Subcutaneous abdominal adipose tissue (tissue), 5 donors: ENCODE measurements at regions not wholly inside any gene's neighbourhood (a gene's known extent, or its start where the extent isn't known, plus 50 kb on each side); places are given as distances from the start of the nearest gene placed in this dataset.

Source experiments
- H3K27ac ChIP-seq: one replicate; pipeline ENCODE4 v1.7.0; 2013; ENCODE audit warnings: low read depth, mild to moderate bottlenecking, inconsistent platforms, low read length, moderate library complexity
- H3K27me3 ChIP-seq, 5 donors: one replicate each; pipeline ENCODE4 v1.7.0; 2013; ENCODE audit warnings: low read length in 5 of 5, inconsistent platforms in 1 of 5; ENCODE audit not compliant: control insufficient read depth in 5 of 5, insufficient read depth in 4 of 5
- H3K36me3 ChIP-seq, 5 donors: one replicate each; pipeline ENCODE4 v1.7.0; 2013; ENCODE audit warnings: low read length in 5 of 5; ENCODE audit not compliant: control insufficient read depth in 5 of 5, insufficient read depth in 5 of 5
- H3K4me1 ChIP-seq, 5 donors: one replicate each; pipeline ENCODE4 v1.7.0; 2013; ENCODE audit warnings: low read length in 5 of 5, mild to moderate bottlenecking in 3 of 5, moderate library complexity in 1 of 5; ENCODE audit not compliant: control insufficient read depth in 5 of 5, insufficient read depth in 5 of 5
- H3K4me3 ChIP-seq, 5 donors: one replicate each; pipeline ENCODE4 v1.7.0; 2013; ENCODE audit warnings: low read length in 5 of 5, low read depth in 1 of 5
- H3K9ac ChIP-seq, 5 donors: one replicate each; pipeline ENCODE4 v1.7.0; 2013; ENCODE audit warnings: low read length in 5 of 5, mild to moderate bottlenecking in 4 of 5, moderate library complexity in 3 of 5
- H3K9me3 ChIP-seq, 5 donors: one replicate each; pipeline ENCODE4 v1.7.0; 2013; ENCODE audit warnings: low read length in 5 of 5; ENCODE audit not compliant: control insufficient read depth in 5 of 5
- donor health status: healthy.
- donor health status: healthy.
- donor health status: healthy.
- donor health status: healthy.
- donor health status: healthy.

DNA sequence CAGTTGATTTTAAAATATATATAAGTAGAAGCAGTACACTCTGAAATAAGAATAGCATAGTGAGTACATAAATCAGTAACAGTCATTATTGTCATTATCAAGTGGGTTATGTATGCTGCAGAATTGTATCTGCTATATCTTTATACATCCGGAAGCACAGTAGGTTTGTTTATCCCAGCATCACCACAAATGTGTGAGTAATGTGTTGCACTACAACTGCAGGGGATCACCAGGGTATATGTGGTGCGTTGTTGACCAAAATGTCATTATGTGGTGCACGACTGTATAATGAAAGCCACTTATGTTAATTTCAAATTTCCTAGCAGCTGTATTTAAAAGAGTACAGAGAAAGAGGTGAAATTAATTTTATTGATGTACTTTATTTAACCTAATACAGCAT lies 87.7 kb upstream of the GADD45A start:
- H3K9ac ChIP-seq = no peak overlapping the region

DNA sequence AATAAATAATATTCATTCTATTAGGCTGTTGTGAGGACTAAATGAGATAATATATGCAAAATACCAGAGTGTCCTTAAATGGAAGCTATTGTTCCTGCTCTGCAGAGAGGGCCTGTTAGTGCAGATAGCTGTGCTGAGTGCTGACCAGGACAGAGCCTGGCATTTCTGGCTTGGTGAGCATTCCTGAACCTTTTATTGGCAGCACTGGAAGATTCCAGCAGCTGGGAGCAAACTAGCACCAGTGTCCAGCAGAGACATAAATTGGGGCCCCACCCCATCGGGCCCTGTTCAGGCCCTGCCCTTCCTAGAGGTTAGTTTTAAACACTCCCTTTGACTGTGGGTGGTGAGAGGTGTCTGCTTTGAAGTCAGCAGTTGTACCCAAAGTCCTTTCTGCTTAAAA lies 85.9 kb upstream of the GADD45A start:
- Histone ChIP-seq H3K27ac (no peak overlapping the region), H3K27me3 (no peaks in the 10 kb centered on the region), H3K4me1 (no peaks in the 10 kb centered on the region), H3K4me3 (no peak overlapping the region), H3K9ac (no peak overlapping the region), H3K9me3 (no peaks in the 10 kb centered on the region), H3K36me3 (no peaks in the 10 kb centered on the region)

More for the DNA sequence above, 87.7 kb upstream of the GADD45A start:
- Histone ChIP-seq H3K36me3 (no peaks in the 10 kb centered on the region), H3K27me3 (no peaks in the 10 kb centered on the region), H3K4me1 (no peaks in the 10 kb centered on the region), H3K27ac (no peak overlapping the region), H3K4me3 (no peak overlapping the region), H3K9me3 (no peaks in the 10 kb centered on the region)

DNA sequence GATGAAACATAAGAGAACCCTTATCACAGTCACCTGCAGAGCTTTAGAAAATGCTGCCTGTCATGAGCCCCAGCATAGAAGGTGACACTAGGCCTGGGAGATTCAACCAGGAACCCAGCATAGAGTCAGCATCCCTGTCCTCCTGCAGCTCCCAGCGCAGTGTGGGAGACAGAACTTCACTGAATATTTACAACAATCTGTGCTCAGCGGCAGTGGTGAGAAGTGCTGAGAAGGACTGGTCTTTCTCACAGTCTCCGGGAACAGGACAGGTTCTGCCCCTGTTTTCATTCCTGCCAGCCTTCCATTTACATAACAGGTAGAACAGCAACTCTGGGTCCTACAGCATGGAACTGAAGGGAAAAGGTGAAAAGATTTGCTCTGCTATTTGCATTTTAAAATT lies 83.5 kb upstream of the GADD45A start:
- H3K4me3 ChIP-seq = no peak overlapping the region
- H3K9me3 ChIP-seq = no peaks in the 10 kb centered on the region
- H3K36me3 ChIP-seq = no peaks in the 10 kb centered on the region
- no peak overlapping the region for H3K27ac ChIP-seq
- no peaks in the 10 kb centered on the region for H3K4me1 ChIP-seq
- H3K9ac ChIP-seq = no peak overlapping the region
- H3K27me3 ChIP-seq = no peaks in the 10 kb centered on the region

DNA sequence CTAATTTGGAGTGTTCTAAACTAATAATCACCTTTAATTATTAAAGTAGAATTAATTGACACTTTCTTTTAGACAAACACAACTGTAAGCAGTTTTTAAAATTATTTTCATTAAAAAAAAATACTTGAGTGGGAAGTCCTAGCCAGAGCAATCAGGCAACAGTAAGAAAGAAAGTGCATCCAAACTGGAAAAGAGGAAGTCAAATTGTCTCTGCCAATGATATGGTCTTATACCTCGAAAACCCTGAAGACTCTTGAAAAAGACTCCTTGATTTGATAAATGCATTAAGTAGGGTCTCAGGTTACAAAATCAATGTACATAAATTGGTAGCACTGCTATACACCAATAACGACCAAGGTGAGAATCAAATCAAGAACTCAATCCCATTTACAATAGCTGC lies 83.0 kb upstream of the GADD45A start:
- Histone ChIP-seq H3K27me3 (no peaks in the 10 kb centered on the region), H3K9ac (no peak overlapping the region)

DNA sequence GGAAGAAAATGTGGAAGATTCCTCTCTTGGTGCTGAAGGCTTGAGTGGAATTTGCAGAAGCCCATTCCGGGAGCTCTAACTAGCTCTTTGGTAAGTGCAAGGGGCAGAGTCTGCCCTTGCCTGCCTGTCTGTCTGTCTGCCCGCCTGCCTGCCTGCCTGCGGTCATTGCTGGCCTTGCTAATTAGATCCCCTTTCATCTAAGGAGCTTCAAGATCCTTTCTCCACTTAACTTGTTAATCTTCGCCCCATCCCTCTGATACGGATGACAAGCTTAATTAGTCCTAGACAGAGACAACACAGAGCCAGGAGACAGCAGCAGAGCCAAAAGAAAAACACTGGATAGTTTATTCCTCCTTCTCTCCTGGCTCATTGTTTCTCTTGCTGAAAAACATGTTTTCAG lies 80.2 kb upstream of the GADD45A start:
- no peak overlapping the region for H3K9ac ChIP-seq

More for the DNA sequence above, 83.0 kb upstream of the GADD45A start:
- Histone ChIP-seq H3K4me3 (no peak overlapping the region), H3K9me3 (no peaks in the 10 kb centered on the region), H3K4me1 (no peaks in the 10 kb centered on the region), H3K27ac (no peak overlapping the region), H3K36me3 (no peaks in the 10 kb centered on the region)

DNA sequence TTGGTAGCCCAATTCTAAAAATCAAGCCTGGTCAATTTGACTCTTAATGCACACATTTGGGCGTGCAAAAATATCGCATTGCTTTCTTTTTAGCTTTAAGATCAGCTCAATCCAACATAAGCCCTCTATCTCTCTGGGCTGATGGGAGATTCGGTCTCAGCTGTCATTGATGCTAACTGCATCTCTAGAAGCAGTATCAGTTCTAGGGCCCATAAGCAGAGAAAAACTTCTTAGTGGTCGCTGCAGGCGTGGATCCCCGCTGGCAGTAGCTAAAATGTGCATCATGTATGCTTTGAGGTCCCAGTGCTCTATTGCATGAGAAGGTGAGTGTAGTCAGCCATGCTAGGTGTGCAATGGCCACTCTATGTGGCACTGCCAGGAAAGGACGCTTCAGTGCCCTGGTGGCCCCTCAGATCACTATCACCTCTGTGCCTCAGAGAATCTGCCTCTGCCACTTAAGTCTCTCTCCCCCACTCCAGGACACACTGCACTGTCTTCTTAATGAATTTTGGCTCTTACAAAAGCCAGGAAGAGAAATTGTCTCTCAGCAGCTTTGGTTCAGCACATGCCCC lies 79.7 kb upstream of the GADD45A start:
- no peak overlapping the region for H3K27ac ChIP-seq
- H3K36me3 ChIP-seq = no peaks in the 10 kb centered on the region
- H3K9me3 ChIP-seq = no peaks in the 10 kb centered on the region
- H3K9ac ChIP-seq = no peak overlapping the region
- no peaks in the 10 kb centered on the region for H3K4me1 ChIP-seq
- no peak overlapping the region for H3K4me3 ChIP-seq
- H3K27me3 ChIP-seq = no peaks in the 10 kb centered on the region

More for the DNA sequence above, 80.2 kb upstream of the GADD45A start:
- Histone ChIP-seq H3K27me3 (no peaks in the 10 kb centered on the region), H3K27ac (no peak overlapping the region), H3K9me3 (no peaks in the 10 kb centered on the region), H3K4me3 (no peak overlapping the region), H3K36me3 (no peaks in the 10 kb centered on the region), H3K4me1 (no peaks in the 10 kb centered on the region)

DNA sequence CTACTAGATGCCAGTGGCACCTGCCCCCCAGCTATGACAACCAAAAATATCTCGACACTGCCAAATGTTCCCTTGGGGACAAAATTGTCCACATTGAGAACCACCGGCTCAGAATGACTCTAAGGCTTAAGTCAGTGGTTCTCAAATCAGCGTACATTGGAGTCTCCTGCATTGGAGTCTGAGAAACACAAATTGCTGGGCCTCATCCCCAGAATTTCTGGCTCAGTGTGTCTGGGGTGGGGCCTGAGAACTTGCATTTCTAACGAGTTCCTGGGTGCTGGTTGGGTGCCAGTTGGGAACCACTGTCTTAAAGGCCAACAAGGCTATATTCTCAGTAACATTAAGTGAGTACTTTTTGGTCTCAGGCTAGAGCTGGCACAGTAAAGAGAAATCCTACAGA lies 77.7 kb upstream of the GADD45A start:
- H3K36me3 ChIP-seq = no peaks in the 10 kb centered on the region
- no peak overlapping the region for H3K4me3 ChIP-seq
- no peaks in the 10 kb centered on the region for H3K4me1 ChIP-seq
- H3K27ac ChIP-seq = no peak overlapping the region
- no peaks in the 10 kb centered on the region for H3K9me3 ChIP-seq
- no peak overlapping the region for H3K9ac ChIP-seq
- no peaks in the 10 kb centered on the region for H3K27me3 ChIP-seq

DNA sequence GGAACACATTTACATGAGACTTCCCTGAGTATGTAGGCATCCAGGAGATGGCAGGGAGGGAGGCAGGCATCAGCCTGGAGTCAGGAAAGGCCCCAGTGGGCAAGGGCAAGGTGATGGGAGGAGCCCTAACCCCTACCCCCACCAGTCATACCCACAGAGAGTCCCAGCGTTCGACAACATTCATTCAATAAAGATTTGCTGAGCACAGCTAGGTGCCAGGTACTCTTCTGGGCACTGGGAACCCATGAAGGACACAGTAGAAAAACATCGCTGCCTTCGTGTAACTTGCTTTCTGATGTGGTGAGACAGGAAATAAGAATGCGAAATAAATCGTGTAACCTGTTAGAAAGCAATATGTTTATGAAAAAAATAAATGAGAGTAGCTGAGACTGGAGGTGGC lies 77.3 kb upstream of the GADD45A start:
- H3K4me3 ChIP-seq = no peak overlapping the region
- no peaks in the 10 kb centered on the region for H3K9me3 ChIP-seq
- H3K4me1 ChIP-seq = peaks cover under 1 to 3% (median 2%) of the 10 kb centered on the region in 5 donors
- no peaks in the 10 kb centered on the region for H3K27me3 ChIP-seq
- H3K27ac ChIP-seq = no peak overlapping the region
- no peak overlapping the region for H3K9ac ChIP-seq
- no peaks in the 10 kb centered on the region for H3K36me3 ChIP-seq

DNA sequence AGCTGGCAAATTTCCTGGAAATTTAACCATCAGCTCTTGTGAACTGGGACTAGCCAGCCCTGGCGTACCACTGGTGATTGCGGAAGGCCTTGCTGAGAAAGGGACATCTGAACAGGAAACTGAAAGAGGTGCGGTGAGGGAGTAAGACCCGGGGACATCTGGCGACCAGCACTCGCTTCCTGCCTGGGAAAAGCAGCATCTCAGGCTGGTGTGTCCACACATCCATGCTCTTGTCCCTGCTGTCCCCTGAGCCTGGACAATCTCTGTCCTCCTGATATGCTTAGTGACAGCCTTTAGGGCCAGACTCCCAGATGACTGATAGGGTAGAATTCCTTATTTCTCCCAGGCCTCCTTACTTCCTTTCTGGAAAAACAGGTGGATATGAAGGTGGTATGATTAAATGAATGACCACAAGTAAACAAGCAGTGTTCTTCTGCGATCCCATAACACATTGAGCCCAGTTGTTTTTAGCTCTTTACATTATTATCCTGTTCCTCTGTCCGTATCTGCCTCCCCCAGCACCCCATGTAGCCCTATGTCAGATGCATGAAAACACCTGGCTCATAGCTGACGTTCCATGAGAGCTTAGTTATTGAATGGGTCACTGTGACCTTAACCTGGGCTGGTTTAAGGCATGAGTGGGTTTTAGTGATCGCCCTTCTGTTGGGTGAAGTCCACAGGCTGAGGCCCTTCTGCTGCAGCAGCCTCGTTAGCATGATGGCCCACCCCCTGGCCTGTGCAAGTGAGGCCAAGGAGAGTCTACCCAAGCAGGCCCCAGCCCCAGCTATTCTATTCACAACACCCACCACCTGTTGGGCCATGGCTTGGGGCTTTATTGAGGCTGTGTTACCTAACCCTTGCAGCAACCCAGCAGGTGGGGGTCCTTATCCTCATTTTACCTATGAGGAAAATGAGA lies 76.1 kb upstream of the GADD45A start:
- H3K36me3 ChIP-seq = no peaks in the 10 kb centered on the region
- no peak overlapping the region for H3K27ac ChIP-seq
- H3K4me1 ChIP-seq = peaks cover 4 to 9% (median 8%) of the 10 kb centered on the region in 5 donors
- H3K27me3 ChIP-seq = no peaks in the 10 kb centered on the region
- H3K9me3 ChIP-seq = no peaks in the 10 kb centered on the region
- no peak overlapping the region for H3K4me3 ChIP-seq
- no peak overlapping the region for H3K9ac ChIP-seq

DNA sequence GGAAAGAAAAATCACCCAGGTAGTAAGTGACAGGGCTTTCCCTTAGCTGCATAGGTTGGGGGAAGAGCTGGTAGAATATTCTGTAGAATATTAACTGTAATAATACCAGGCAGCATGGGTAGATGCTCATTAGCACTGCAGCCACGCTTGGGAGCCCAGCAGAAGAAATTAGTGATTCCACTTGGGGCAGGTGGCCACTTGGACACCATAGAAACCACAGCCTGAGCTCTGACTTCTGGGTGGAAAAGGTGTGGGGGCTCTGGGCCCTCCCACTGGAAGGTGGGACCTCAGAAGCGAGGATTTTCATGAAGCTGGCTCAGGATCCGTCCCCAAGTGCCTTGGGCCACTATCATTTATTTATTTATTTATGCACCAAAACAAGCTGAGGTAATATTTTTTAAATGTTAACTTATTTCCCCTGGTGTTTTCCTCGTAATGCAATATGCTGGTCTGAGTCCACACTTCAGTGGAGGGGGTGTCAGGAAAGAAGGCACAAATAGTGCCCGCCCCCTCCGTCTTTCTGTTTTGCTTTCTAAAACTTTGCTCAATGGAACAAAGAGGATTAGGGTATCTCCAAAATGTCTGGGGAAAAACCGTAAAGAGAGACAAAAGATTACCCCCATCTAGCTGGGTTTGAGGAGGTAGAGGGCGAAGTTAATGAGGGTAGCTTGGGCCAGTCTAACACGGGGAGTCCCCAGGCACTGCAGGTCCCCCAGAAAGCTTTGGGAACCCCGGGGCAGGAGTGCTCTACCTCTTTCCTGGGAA lies 75.2 kb upstream of the GADD45A start:
- Histone ChIP-seq H3K9me3 (no peaks in the 10 kb centered on the region), H3K27ac (no peak overlapping the region), H3K36me3 (no peaks in the 10 kb centered on the region), H3K4me3 (no peak overlapping the region), H3K9ac (no peak overlapping the region), H3K4me1 (peaks cover 4 to 12% (median 9%) of the 10 kb centered on the region in 5 donors), H3K27me3 (no peaks in the 10 kb centered on the region)
